ENCODE measurements at regions not wholly inside any gene's neighbourhood (a gene's known extent, or its start where the extent isn't known, plus 50 kb on each side); places are given as distances from the start of the nearest gene placed in this dataset.
A peak's percentile ranks its signal among the peaks of the same experiment; 100 is the strongest.

DNA sequence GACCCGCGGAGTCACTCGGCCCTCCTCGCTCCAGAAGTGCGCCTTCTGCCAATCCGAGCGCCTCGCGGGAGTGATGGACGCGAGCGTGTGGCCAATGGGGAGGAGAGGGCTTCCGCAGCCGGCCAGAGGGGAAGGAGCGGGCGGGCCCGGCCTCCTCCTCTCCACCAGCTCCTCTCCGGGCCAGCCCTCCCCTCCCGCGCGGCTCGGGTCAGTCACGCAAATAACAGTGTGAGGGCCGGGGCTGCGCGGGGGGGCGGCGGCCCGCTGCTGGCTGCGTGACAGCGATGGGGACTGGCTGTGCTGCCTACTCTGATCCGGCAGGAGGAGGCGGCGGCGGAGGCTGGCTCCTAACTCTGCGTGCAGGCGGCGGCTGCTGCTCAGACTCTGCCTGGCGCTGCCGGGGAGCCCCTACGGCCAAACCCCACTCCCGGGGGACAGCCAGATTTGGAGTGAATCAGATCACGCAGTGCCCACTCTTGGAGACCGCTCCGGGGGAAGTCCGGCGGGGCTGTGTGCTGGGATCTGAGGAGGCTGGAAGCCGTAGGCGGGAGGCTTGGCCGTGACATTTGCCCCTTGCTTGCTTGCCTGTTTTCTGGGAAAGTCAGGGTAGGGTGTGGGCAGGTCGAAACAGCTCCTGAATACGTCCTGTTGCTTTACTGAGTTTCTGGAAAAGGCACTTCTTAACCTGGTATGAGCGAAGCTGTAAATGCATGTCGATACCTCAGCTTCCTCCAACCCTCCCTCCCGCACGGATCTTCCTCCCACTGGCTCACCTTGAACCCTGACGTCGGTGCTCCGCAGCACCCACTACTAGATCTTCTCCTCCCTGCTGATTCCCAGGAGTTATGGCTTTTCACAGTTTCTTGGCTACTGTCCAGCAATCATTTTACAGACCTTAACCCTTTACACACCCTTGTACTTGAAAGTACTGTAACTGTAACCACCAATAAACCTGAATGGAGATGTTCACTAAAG is 97.9 kb upstream of the SERTAD2 start:
- Mint-ChIP-seq H3K4me3 (peak overlapping the region; percentile 90 to 93), H3K9me3 (no peaks in the 10 kb centered on the region), H3K4me1 (peaks cover 23% of the 10 kb centered on the region), H3K27ac (peak overlapping the region; percentile 64 to 99), H3K27me3 (no peaks in the 10 kb centered on the region)
- DNase-seq (peak in 1 of 2 donors; percentile 95), ATAC-seq (peak; percentile 61)

- Mint-ChIP-seq H3K27ac (no peak overlapping the region), H3K9me3 (no peaks in the 10 kb centered on the region), H3K4me3 (no peak overlapping the region), H3K4me1 (peaks cover 15% of the 10 kb centered on the region), H3K27me3 (no peaks in the 10 kb centered on the region)
- ATAC-seq = no peak
- DNase-seq = no peak
Measured at GRCh38 chr2:64753399-64753798, 99.7 kb upstream of the SERTAD2 start.

DNA sequence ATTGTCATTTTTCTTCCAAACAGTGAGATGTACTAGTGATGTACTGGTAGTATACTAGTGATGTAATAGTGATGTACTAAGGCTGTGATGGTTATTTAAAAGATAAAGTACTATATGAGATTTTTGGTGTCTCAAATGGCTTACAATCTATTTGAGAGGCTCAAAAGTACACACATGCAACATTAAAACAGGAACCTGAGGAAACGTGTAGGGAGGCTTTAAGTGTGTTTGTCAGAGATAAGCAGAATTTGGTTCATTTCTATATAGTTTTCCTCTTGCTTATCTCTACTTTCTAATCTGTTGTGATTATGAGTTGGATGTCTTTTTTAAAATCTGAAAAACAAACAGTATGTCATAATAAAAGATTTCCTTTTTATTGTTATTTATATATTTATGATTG is 100.9 kb upstream of the SERTAD2 start:
- Mint-ChIP-seq H3K4me3 (no peak overlapping the region), H3K27me3 (no peaks in the 10 kb centered on the region), H3K27ac (no peak overlapping the region), H3K4me1 (peaks cover 15% of the 10 kb centered on the region), H3K9me3 (no peaks in the 10 kb centered on the region)
- no peak for ATAC-seq
- DNase-seq = no peak

- no peaks in the 10 kb centered on the region for H3K9me3 Mint-ChIP-seq
- H3K27ac Mint-ChIP-seq = no peak overlapping the region
- peaks cover 29% of the 10 kb centered on the region for H3K4me1 Mint-ChIP-seq
- no peak overlapping the region for H3K4me3 Mint-ChIP-seq
- no peaks in the 10 kb centered on the region for H3K27me3 Mint-ChIP-seq
- no peak for ATAC-seq
- no peak for DNase-seq
Measured at GRCh38 chr2:64757126-64757525, 103.4 kb upstream of the SERTAD2 start.

DNA sequence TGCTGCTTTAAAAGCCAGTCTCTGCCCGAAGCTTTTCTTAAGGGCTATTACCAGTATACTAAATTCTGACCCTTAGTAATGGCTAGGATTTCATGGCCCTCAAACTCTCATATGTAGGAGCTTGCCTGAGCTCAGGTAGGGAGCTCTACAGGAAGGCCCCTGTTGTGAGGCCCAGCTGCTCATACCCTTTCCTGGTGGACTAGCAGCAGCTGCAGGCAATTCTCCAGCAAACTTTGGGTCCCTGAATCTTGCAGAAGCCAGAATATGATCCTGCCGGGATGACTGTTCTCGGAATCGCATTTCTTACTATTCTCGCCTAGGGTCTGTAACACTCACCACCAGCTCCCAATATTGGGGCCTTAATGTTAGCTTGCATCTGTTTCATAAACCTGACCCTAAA is 106.4 kb upstream of the SERTAD2 start:
- ATAC-seq (no peak), DNase-seq (no peak)
- Mint-ChIP-seq H3K4me3 (no peak overlapping the region), H3K27ac (no peak overlapping the region), H3K9me3 (no peaks in the 10 kb centered on the region), H3K4me1 (peaks cover 36% of the 10 kb centered on the region), H3K27me3 (no peaks in the 10 kb centered on the region)

DNA sequence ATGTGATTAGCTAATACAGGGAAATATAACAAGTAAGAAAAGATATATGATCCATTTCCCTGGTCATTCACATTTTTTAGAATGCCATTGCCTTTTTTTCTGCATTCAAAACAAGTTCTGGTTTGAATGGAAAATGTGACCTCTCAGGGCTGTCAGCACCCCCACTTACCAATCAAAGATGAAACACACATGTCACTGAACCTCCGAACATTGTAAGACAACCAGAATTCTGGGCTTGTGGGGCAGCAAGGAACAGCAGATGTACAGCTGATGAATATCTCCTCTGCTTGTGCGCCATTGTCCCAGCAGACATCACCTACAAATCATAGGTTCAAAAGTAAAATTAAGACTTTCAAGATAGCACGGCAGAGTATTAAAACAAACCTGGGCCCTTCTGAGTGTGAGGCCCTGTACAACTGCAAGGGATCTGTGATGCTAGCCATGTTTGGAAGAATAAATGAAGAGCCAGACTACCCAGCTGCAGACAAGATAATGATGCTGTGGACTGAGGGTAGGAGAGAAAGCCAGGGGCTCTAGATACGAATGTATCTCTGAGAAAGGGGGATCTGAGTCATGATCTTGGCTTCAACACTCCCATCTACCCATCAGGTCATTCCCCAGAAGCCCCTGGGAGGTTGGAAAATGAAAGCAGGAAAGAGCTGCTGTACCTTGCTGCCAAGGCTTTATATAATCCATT is 108.7 kb upstream of the SERTAD2 start:
- Mint-ChIP-seq H3K4me1 (peaks cover 47% of the 10 kb centered on the region), H3K4me3 (peak overlapping the region; percentile 2 to 3), H3K9me3 (no peaks in the 10 kb centered on the region), H3K27me3 (no peaks in the 10 kb centered on the region), H3K27ac (no peak overlapping the region)
- no peak for DNase-seq
- ATAC-seq = no peak

DNA sequence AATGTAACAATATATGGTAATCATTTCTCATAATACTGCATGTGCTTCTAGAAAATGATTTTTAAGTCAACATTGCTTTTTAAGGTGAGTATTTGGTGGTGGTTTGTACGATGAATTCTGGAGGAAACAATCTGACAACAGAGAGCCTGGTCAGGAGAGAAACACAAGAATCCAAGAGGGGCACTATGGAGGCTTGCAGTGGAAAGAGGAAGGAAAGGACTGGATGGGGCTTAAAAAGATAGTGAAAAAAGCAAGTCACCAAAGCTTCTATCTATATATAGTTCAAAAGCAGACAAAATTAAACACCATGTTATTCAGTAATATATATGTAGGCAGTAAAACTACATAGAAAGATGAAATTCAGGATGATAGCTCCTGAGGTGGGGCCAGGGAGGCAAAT is 109.4 kb upstream of the SERTAD2 start:
- ATAC-seq = no peak
- Mint-ChIP-seq H3K27ac (no peak overlapping the region), H3K9me3 (no peaks in the 10 kb centered on the region), H3K4me3 (no peak overlapping the region), H3K4me1 (peaks cover 47% of the 10 kb centered on the region), H3K27me3 (no peaks in the 10 kb centered on the region)
- DNase-seq = no peak

GRCh38 chr2:64765160-64765805 is 111.6 kb upstream of the SERTAD2 start:
- DNase-seq (no peak), ATAC-seq (no peak)
- no peak overlapping the region for H3K27ac Mint-ChIP-seq
- peaks cover 63% of the 10 kb centered on the region for H3K4me1 Mint-ChIP-seq
- H3K4me3 Mint-ChIP-seq = no peak overlapping the region
- no peaks in the 10 kb centered on the region for H3K27me3 Mint-ChIP-seq
- no peaks in the 10 kb centered on the region for H3K9me3 Mint-ChIP-seq

DNA sequence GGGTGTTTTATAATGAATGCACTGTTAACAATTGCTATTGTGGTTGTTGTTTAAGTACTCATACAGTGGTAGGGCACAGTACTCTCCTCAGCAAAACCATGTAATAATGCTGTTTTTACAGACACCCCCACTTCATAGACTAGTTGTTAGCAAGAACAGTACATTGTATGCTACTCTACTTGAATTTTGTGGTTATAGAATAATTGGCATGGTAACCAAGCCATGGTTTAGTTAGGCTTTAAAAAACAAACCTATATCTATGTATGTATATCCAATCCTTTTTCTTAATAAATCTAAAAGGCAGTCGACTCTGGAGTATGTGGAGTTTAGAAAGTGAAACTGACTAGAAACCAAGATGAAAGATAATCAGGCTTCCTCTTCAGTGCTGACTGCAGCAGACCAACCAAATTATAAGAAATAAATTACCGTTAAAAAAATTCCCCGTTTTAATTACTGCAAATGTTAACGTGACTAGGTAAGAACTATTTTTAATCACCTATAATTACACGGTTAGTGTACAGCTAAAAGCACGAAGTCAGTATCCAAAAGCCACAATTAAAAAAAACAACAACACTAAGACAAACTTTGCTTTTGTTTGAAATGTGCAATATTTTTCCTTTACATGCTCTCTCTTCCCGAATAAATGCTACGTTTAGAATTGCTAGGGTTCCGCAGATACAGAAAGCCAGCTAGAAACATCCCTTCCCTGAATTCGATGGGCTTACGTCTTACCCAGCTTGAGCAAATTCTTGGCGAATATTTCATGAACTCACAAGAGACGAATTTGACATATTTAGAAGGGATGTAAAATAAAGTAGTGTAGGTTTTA is 113.3 kb upstream of the SERTAD2 start:
- H3K27me3 Mint-ChIP-seq = peaks cover 5% of the 10 kb centered on the region
- no peaks in the 10 kb centered on the region for H3K9me3 Mint-ChIP-seq
- peak overlapping the region; percentile 90 to 95 for H3K4me3 Mint-ChIP-seq
- peak; percentile 56 for ATAC-seq
- H3K27ac Mint-ChIP-seq = peak overlapping the region; percentile 96 to 97
- DNase-seq = no peak
- peaks cover 45% of the 10 kb centered on the region for H3K4me1 Mint-ChIP-seq

- ATAC-seq (peak; percentile 91), DNase-seq (peak; percentile 77 to 80)
- Mint-ChIP-seq H3K9me3 (no peaks in the 10 kb centered on the region), H3K27me3 (peaks cover 5% of the 10 kb centered on the region), H3K4me3 (peak overlapping the region; percentile 90 to 95), H3K4me1 (peaks cover 37% of the 10 kb centered on the region), H3K27ac (peak overlapping the region; percentile 96 to 97)
Measured at GRCh38 chr2:64767670-64768468, 114.2 kb upstream of the SERTAD2 start.

DNA sequence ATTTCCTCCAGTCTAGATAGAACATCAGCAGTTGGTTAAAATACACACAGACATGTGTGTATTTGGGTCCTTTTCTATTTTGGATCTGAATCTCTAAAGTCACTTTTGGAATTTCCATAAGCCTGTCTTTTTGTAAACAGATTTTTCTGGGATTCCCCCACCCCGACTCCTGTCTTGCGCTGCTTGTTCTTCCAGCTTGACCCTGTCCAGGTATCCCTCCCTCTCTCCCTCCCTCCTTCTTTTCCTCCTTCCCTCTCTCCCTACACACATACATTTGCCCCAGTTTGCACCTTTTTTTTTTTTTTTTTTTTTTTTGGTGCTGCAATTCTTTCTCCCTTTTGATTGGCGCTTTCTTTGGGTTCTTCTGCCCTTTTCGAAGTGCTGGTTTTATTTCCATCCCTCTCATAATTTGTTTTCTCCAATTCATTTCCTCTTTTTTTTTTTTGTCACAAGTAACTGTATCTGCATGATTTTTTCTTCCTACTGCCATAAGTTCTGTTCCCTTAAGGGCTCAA is 114.8 kb upstream of the SERTAD2 start:
- Mint-ChIP-seq H3K4me3 (peak overlapping the region; percentile 90 to 95), H3K9me3 (no peaks in the 10 kb centered on the region), H3K4me1 (peaks cover 30% of the 10 kb centered on the region), H3K27me3 (peaks cover 5% of the 10 kb centered on the region), H3K27ac (peak overlapping the region in 1 of 2 donors; percentile 80)
- ATAC-seq = no peak
- DNase-seq = no peak

DNA sequence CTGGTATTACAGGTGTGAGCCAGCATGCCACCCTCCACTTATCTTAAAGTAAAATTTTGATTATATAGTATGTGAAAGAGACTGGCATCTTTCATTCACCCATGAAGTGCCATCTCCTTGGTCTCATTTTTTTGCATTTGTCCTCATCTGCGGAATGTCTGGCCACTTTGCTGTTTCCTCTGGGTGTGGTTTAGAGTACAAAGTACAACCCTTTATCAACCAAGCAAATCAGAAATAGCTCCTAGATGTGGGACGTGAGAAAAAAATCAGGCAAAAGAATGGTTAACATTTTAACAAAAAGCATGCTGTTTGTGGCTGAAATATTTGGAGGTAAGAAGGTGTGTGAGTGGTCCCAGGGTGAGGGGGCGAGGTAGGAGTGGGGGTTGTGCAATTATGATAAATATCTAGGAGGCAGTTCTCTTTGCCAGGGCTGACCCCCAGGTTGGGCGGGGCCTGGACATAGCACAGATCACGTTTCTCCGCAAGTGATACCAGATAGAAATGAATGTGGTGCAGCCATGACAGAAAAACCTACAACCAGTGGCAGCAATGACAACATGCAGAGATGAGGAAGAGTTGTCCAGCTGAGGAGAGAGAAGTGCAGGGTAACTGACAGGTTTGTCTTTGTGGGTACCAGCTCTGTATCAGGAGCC is 115.8 kb upstream of the SERTAD2 start:
- Mint-ChIP-seq H3K4me3 (peak overlapping the region in 1 of 2 donors; percentile 95), H3K27me3 (peaks cover 5% of the 10 kb centered on the region), H3K9me3 (no peaks in the 10 kb centered on the region), H3K27ac (no peak overlapping the region), H3K4me1 (peaks cover 27% of the 10 kb centered on the region)
- DNase-seq = no peak
- ATAC-seq = no peak

DNA sequence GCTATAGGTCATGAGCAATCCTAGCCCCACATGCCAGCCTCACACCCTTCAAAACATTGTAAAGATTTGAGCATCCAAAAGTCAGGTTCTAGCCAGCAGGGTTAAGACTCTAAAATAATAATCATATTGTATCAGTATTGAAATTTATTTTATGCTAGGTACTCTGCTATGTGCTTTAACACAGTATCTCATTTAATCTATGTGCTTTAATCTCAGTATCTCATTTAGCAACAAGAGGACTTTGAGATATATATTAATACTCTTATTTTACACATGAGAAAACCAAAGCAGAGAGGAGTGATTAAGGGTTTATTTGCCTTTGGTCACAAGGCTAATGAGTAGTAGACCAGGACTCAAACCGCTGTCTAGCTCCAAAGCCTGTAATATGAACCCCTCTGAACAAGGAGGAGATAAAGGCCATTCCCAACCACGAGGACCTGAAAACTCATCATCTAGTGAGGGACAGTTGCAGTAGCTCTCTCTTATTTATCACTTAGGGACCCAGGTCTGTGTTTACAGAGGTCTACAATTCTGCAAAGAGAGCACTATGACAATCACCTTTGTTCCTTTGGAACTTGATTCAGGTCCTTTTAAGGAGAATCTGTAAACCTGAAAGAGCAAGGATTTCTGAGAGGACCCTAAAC is 116.5 kb upstream of the SERTAD2 start:
- Mint-ChIP-seq H3K27me3 (peaks cover 5% of the 10 kb centered on the region), H3K27ac (no peak overlapping the region), H3K4me3 (no peak overlapping the region), H3K9me3 (no peaks in the 10 kb centered on the region), H3K4me1 (peaks cover 27% of the 10 kb centered on the region)
- no peak for ATAC-seq
- no peak for DNase-seq
